Gastroesophageal sphincter (tissue), 4 donors: ENCODE measurements at regions not wholly inside any gene's neighbourhood (a gene's known extent, or its start where the extent isn't known, plus 50 kb on each side); places are given as distances from the start of the nearest gene placed in this dataset.

Source experiments
- ATAC-seq: fragments of 150-250 bp; one replicate; pipeline ENCODE4 v1.9.1; 2016; ENCODE audit warnings: mild to moderate bottlenecking, moderate library complexity
- H3K27ac ChIP-seq, 4 donors: fragments of 200-600 bp; sonication (generic) in 3 of 4; 1 replicate in 3 of 4; 2 replicates in 1 of 4; pipeline ENCODE4 v1.5.1; 2016 to 2019
- H3K27me3 ChIP-seq: fragments of 200-600 bp; sonication (generic); one replicate; pipeline ENCODE4 v1.5.1; 2019
- H3K36me3 ChIP-seq, 2 donors: fragments of 200-600 bp; sonication (generic); one replicate each; pipeline ENCODE4 v1.5.1; 2019; ENCODE audit warnings: control low read depth in 1 of 2
- H3K4me1 ChIP-seq, 3 donors: fragments of 200-600 bp; sonication (generic); 1 replicate in 2 of 3; 2 replicates in 1 of 3; pipeline ENCODE4 v1.5.1; 2016 to 2019; ENCODE audit warnings: control low read depth in 2 of 3
- H3K4me3 ChIP-seq, 2 donors: fragments of 200-600 bp; sonication (generic); one replicate each; pipeline ENCODE4 v1.5.1; 2019; ENCODE audit warnings: mild to moderate bottlenecking in 1 of 2, moderate library complexity in 1 of 2
- H3K9me3 ChIP-seq, 3 donors: fragments of 200-600 bp; sonication (generic); one replicate each; pipeline ENCODE4 v1.5.1; 2017 to 2019; ENCODE audit warnings: control low read depth in 2 of 3
- EP300 ChIP-seq: sonication (generic); formaldehyde crosslinking; IDR thresholded peaks from one replicate; pipeline ENCODE4 v1.6.1; 2017; ENCODE audit warnings: antibody characterized with exemption, mild to moderate bottlenecking
- POLR2A ChIP-seq, 2 donors: fragments of 450-650 bp; IDR thresholded peaks; one replicate each; pipeline ENCODE4 v1.6.1; 2017; ENCODE audit warnings: antibody characterized with exemption in 2 of 2, mild to moderate bottlenecking in 2 of 2, moderate library complexity in 1 of 2
- POLR2AphosphoS5 ChIP-seq: sonication (generic); formaldehyde crosslinking; IDR thresholded peaks from one replicate; pipeline ENCODE4 v1.6.1; 2017; ENCODE audit warnings: antibody characterized with exemption
- WGBS, 2 donors: methylation state at CpG; one replicate each; pipeline ENCODE4 v1.1.5; 2018; ENCODE audit warnings: low coverage in 1 of 2; 5-methylcytosine and 5-hydroxymethylcytosine counted together
- TF ChIP-seq, protein P1 (sequence below), 4 experiments: fragments of 200-600 bp in 2 of 4; fragments of 450-650 bp in 2 of 4; sonication (generic) in 1 of 4; IDR thresholded peaks; one replicate each; pipeline ENCODE4 v1.5.1; 2017 to 2019; ENCODE audit warnings: antibody characterized with exemption in 4 of 4, mild to moderate bottlenecking in 2 of 4, moderate library complexity in 2 of 4

- no peak overlapping the region for H3K27ac ChIP-seq
- no peak for TF ChIP-seq EP300
- no peak for TF ChIP-seq POLR2AphosphoS5
- TF ChIP-seq POLR2A (IDR thresholded peaks at IDR 0.05), result no peak
- ATAC-seq, result no peak
- H3K4me3 ChIP-seq, result no peak overlapping the region
- H3K36me3 ChIP-seq, result no peaks in the 10 kb centered on the region
- H3K9me3 ChIP-seq, result no peaks in the 10 kb centered on the region
- WGBS, 2 donors, result 86 to 88% methylated on average over 1 of the region's 1 CpG
- no peaks in the 10 kb centered on the region for H3K27me3 ChIP-seq
- no peaks in the 10 kb centered on the region for H3K4me1 ChIP-seq
These were observed 307.6 kb upstream of the CDH20 start for GRCh38 chr18:61025596-61025995.

DNA sequence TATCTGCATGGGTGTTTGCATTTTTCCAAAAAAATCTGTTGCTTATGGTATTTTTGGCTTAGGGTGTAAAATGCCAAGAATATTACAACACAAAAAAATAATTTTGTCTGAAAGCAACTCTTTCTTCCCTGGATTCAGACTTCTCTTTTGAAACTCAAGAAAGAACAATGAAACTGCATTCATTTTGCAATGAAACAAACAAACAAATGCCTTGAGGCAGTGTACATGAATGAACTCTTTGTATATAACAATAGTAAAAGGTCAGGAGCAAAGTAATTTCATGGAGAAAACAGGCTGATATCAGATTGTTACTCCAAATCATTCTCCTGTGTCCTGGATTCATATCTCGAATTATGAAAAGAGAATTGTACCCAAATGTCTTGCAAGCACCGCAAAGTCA lies 301.6 kb upstream of the CDH20 start:
- Histone ChIP-seq H3K9me3 (no peaks in the 10 kb centered on the region), H3K4me1 (no peaks in the 10 kb centered on the region), H3K27me3 (no peaks in the 10 kb centered on the region), H3K27ac (no peak overlapping the region), H3K4me3 (no peak overlapping the region), H3K36me3 (no peaks in the 10 kb centered on the region)
- ATAC-seq, result no peak
- 80 to 83% methylated on average over 2 of the region's 2 CpGs for WGBS, 2 donors
- TF ChIP-seq EP300, result no peak
- TF ChIP-seq POLR2AphosphoS5, result no peak
- no peak for TF ChIP-seq POLR2A (IDR thresholded peaks at IDR 0.05)
- TF ChIP-seq, protein P1, sequence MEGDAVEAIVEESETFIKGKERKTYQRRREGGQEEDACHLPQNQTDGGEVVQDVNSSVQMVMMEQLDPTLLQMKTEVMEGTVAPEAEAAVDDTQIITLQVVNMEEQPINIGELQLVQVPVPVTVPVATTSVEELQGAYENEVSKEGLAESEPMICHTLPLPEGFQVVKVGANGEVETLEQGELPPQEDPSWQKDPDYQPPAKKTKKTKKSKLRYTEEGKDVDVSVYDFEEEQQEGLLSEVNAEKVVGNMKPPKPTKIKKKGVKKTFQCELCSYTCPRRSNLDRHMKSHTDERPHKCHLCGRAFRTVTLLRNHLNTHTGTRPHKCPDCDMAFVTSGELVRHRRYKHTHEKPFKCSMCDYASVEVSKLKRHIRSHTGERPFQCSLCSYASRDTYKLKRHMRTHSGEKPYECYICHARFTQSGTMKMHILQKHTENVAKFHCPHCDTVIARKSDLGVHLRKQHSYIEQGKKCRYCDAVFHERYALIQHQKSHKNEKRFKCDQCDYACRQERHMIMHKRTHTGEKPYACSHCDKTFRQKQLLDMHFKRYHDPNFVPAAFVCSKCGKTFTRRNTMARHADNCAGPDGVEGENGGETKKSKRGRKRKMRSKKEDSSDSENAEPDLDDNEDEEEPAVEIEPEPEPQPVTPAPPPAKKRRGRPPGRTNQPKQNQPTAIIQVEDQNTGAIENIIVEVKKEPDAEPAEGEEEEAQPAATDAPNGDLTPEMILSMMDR (IDR thresholded peaks at IDR 0.05), result no peak

- H3K27me3 ChIP-seq, result no peaks in the 10 kb centered on the region
- ATAC-seq, result no peak
- no peaks in the 10 kb centered on the region for H3K36me3 ChIP-seq
- WGBS, 2 donors, result 69% methylated on average over 2 of the region's 2 CpGs; no CpG with 5 or more reads in 1 of the 2 donors
- TF ChIP-seq POLR2AphosphoS5 (no peak), POLR2A (IDR thresholded peaks at IDR 0.05) (no peak), EP300 (no peak)
- TF ChIP-seq, protein P1 (IDR thresholded peaks at IDR 0.05), result no peak
- no peak overlapping the region for H3K27ac ChIP-seq
- no peaks in the 10 kb centered on the region for H3K4me1 ChIP-seq
- H3K4me3 ChIP-seq, result no peak overlapping the region
- no peaks in the 10 kb centered on the region for H3K9me3 ChIP-seq
These were observed 298.6 kb upstream of the CDH20 start for GRCh38 chr18:61034580-61034979.

GRCh38 chr18:61039251-61039650 lies 294.0 kb upstream of the CDH20 start:
- TF ChIP-seq POLR2A (IDR thresholded peaks at IDR 0.05), result no peak
- TF ChIP-seq, protein P1 (IDR thresholded peaks at IDR 0.05), result no peak
- no peak for TF ChIP-seq POLR2AphosphoS5
- TF ChIP-seq EP300, result no peak
- Histone ChIP-seq H3K4me3 (no peak overlapping the region), H3K4me1 (no peaks in the 10 kb centered on the region), H3K36me3 (no peaks in the 10 kb centered on the region), H3K27me3 (no peaks in the 10 kb centered on the region), H3K27ac (no peak overlapping the region), H3K9me3 (no peaks in the 10 kb centered on the region)
- ATAC-seq, result no peak
- WGBS, 2 donors, result 28 to 38% methylated on average over 1 to 3 of the region's 3 CpGs

GRCh38 chr18:61047794-61048193 lies 285.4 kb upstream of the CDH20 start:
- Histone ChIP-seq H3K27me3 (no peaks in the 10 kb centered on the region), H3K27ac (no peak overlapping the region), H3K9me3 (no peaks in the 10 kb centered on the region), H3K4me3 (no peak overlapping the region), H3K36me3 (no peaks in the 10 kb centered on the region), H3K4me1 (no peaks in the 10 kb centered on the region)
- no peak for ATAC-seq
- 62 to 100% methylated on average over 2 to 5 of the region's 5 CpGs for WGBS, 2 donors
- TF ChIP-seq POLR2A (IDR thresholded peaks at IDR 0.05) (no peak), POLR2AphosphoS5 (no peak), EP300 (no peak)
- TF ChIP-seq, protein P1 (IDR thresholded peaks at IDR 0.05), result no peak
